Cardiac muscle cell (in vitro differentiated cells and primary cell): ENCODE measurements at regions not wholly inside any gene's neighbourhood (a gene's known extent, or its start where the extent isn't known, plus 50 kb on each side); places are given as distances from the start of the nearest gene placed in this dataset.

Source experiments
- DNase-seq, 2 donors: peaks; one replicate each; pipeline versions ENCODE4 v3.0.0 to v3.0.0-alpha.2; 2010 to 2017; ENCODE audit warnings: low read depth in 1 of 2, low spot score in 1 of 2
- H3K27ac ChIP-seq: fragments of 200-600 bp; sonication (generic); 2 replicates; pipeline ENCODE4 v1.5.1; 2016
- H3K27me3 ChIP-seq: fragments of 200-600 bp; sonication (generic); 2 replicates; pipeline ENCODE4 v1.6.0; 2016; ENCODE audit warnings: control low read depth
- H3K36me3 ChIP-seq: fragments of 200-600 bp; sonication (generic); 2 replicates; pipeline ENCODE4 v1.5.1; 2016; ENCODE audit warnings: control low read depth
- H3K4me1 ChIP-seq: fragments of 200-600 bp; sonication (generic); 2 replicates; pipeline ENCODE4 v1.8.1; 2017; ENCODE audit warnings: low read depth, mild to moderate bottlenecking, mixed run types
- H3K4me3 ChIP-seq: fragments of 200-600 bp; sonication (generic); 2 replicates; pipeline ENCODE4 v1.5.1; 2016; ENCODE audit warnings: mild to moderate bottlenecking
- H3K9me3 ChIP-seq: fragments of 200-600 bp; sonication (generic); 2 replicates; pipeline ENCODE4 v1.5.1; 2017; ENCODE audit warnings: low read depth, mild to moderate bottlenecking, control low read depth
- TF ChIP-seq, protein P1 (sequence below): IDR thresholded peaks from 2 replicates; pipeline ENCODE4 v1.5.1; 2012; ENCODE audit warnings: low read depth, mild to moderate bottlenecking, low read length

- H3K4me1 ChIP-seq: no peaks in the 10 kb centered on the region
- no peaks in the 10 kb centered on the region for H3K36me3 ChIP-seq
- no peaks in the 10 kb centered on the region for H3K9me3 ChIP-seq
- no peak overlapping the region for H3K4me3 ChIP-seq
- DNase-seq: no peak
- H3K27ac ChIP-seq: no peak overlapping the region
- H3K27me3 ChIP-seq: no peaks in the 10 kb centered on the region
- TF ChIP-seq, protein P1, sequence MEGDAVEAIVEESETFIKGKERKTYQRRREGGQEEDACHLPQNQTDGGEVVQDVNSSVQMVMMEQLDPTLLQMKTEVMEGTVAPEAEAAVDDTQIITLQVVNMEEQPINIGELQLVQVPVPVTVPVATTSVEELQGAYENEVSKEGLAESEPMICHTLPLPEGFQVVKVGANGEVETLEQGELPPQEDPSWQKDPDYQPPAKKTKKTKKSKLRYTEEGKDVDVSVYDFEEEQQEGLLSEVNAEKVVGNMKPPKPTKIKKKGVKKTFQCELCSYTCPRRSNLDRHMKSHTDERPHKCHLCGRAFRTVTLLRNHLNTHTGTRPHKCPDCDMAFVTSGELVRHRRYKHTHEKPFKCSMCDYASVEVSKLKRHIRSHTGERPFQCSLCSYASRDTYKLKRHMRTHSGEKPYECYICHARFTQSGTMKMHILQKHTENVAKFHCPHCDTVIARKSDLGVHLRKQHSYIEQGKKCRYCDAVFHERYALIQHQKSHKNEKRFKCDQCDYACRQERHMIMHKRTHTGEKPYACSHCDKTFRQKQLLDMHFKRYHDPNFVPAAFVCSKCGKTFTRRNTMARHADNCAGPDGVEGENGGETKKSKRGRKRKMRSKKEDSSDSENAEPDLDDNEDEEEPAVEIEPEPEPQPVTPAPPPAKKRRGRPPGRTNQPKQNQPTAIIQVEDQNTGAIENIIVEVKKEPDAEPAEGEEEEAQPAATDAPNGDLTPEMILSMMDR: no peak
Observed at GRCh38 chr2:21544392-21544791, 420.6 kb downstream of the TDRD15 start.

DNA sequence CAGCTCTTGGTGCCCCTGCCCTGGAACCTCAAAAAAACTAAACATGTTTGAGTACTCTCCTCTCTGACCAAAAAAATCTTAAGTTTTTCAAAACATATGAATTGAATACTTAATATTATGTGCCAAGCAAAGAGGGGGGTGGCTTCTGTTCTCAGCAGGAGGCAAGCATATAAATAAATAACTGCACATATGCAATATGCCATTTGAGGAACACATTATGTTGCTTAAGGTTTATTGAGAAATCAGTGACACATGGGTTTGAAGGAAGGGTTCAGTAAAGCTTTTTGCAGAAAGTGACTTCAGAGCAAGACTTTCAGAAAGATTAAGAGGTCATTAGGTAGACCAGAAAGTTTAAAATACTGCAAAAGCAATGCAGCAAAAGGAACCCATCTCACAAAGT is 429.2 kb downstream of the TDRD15 start:
- no peak overlapping the region for H3K4me3 ChIP-seq
- no peaks in the 10 kb centered on the region for H3K9me3 ChIP-seq
- no peak overlapping the region for H3K27ac ChIP-seq
- no peaks in the 10 kb centered on the region for H3K27me3 ChIP-seq
- TF ChIP-seq, protein P1: no peak
- no peak for DNase-seq
- H3K36me3 ChIP-seq: no peaks in the 10 kb centered on the region
- no peaks in the 10 kb centered on the region for H3K4me1 ChIP-seq

DNA sequence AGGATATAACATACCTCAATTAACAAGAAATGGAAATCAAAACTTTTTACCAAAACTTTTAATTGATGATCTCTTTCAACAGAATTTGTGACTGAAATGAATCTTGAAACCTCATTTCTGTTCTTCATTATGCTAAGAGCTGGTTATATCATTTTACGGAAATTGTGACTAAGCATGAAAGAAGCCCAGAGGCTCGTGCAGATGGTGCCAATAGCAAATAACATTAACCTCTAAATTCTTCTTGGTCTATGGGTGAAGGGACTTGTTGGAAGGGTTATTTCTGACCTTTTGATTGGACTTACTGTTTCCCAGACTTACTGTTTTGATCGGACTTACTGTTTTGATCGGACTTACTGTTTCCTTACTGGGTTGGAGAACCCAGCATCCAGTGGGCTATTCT is 435.6 kb downstream of the TDRD15 start:
- H3K36me3 ChIP-seq: no peaks in the 10 kb centered on the region
- TF ChIP-seq, protein P1: no peak
- no peak overlapping the region for H3K27ac ChIP-seq
- H3K9me3 ChIP-seq: no peaks in the 10 kb centered on the region
- no peaks in the 10 kb centered on the region for H3K27me3 ChIP-seq
- DNase-seq: no peak
- H3K4me1 ChIP-seq: no peaks in the 10 kb centered on the region
- H3K4me3 ChIP-seq: no peak overlapping the region

- Histone ChIP-seq H3K27me3 (no peaks in the 10 kb centered on the region), H3K9me3 (no peaks in the 10 kb centered on the region), H3K4me3 (no peak overlapping the region), H3K27ac (no peak overlapping the region), H3K4me1 (no peaks in the 10 kb centered on the region), H3K36me3 (no peaks in the 10 kb centered on the region)
- DNase-seq: no peak
- TF ChIP-seq, protein P1: no peak
Observed at GRCh38 chr2:21561965-21562364, 438.2 kb downstream of the TDRD15 start.

DNA sequence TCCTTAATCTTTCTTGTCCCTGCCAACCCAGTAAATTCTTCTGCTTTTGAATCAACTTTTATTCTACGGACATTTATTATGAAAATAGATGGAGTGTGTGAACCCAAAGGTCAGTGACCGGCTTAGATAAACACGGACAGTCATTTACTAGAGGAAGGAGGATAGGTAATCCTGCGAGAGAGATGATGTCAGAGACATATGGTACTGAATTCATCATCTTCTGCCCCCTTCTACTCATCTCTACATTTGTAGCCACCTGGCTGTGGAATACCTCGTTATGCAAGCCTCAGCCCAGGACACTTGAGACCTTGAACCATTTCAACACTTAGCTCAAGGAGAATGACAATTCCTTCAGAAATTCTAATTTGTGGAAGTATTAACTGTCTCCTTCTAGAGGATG is 443.6 kb downstream of the TDRD15 start:
- DNase-seq: no peak
- Histone ChIP-seq H3K4me1 (no peaks in the 10 kb centered on the region), H3K9me3 (no peaks in the 10 kb centered on the region), H3K27me3 (no peaks in the 10 kb centered on the region), H3K4me3 (no peak overlapping the region), H3K27ac (no peak overlapping the region), H3K36me3 (no peaks in the 10 kb centered on the region)
- TF ChIP-seq, protein P1: no peak

- Histone ChIP-seq H3K4me3 (no peak overlapping the region), H3K27ac (no peak overlapping the region), H3K4me1 (no peaks in the 10 kb centered on the region), H3K9me3 (no peaks in the 10 kb centered on the region), H3K36me3 (no peaks in the 10 kb centered on the region), H3K27me3 (no peaks in the 10 kb centered on the region)
- DNase-seq: no peak
- TF ChIP-seq, protein P1: no peak
Observed at GRCh38 chr2:21571686-21572085, 447.9 kb downstream of the TDRD15 start.
